Activated CD4-positive, alpha-beta memory T cell treated with anti-CD3 and anti-CD28 coated beads for 36 hours (primary cell): ENCODE measurements at regions not wholly inside any gene's neighbourhood (a gene's known extent, or its start where the extent isn't known, plus 50 kb on each side); places are given as distances from the start of the nearest gene placed in this dataset.

ENCODE experiments used
- CTCF ChIA-PET: fragments of 350-600 bp; sonication (Branson Sonifier 250); formaldehyde crosslinking; loops from one replicate; lab custom pipeline; 2021; ENCODE audit warnings: antibody characterized with exemption, inconsistent platforms; lab: Charles Lee
- POLR2A ChIA-PET: fragments of 350-600 bp; sonication (Branson Sonifier 250); formaldehyde crosslinking; loops from one replicate; lab custom pipeline; 2021; ENCODE audit warnings: antibody characterized with exemption; lab: Charles Lee
- DNase-seq: peaks from one replicate; pipeline ENCODE4 v3.0.0-alpha.2; 2020
- H3K27ac Mint-ChIP-seq: one replicate; pipeline ENCODE4 v1.8.0; 2021; ENCODE audit warnings: mixed read lengths
- H3K27me3 Mint-ChIP-seq: one replicate; pipeline ENCODE4 v1.8.0; 2021; ENCODE audit warnings: mixed read lengths
- H3K36me3 Mint-ChIP-seq: one replicate; pipeline ENCODE4 v1.8.0; 2021; ENCODE audit warnings: mixed read lengths
- H3K4me1 Mint-ChIP-seq: one replicate; pipeline ENCODE4 v1.8.0; 2021; ENCODE audit warnings: low read depth, mixed read lengths
- H3K4me3 Mint-ChIP-seq: one replicate; pipeline ENCODE4 v1.8.0; 2021; ENCODE audit warnings: mild to moderate bottlenecking, mixed read lengths
- H3K9me3 Mint-ChIP-seq: one replicate; pipeline ENCODE4 v1.8.0; 2021; ENCODE audit warnings: mixed read lengths
- intact Hi-C: fragments of 100-400 bp; cut with micrococcal nuclease; formaldehyde crosslinking; loops from one replicate; pipeline ENCODE4 v1.15.1; 2023

DNA sequence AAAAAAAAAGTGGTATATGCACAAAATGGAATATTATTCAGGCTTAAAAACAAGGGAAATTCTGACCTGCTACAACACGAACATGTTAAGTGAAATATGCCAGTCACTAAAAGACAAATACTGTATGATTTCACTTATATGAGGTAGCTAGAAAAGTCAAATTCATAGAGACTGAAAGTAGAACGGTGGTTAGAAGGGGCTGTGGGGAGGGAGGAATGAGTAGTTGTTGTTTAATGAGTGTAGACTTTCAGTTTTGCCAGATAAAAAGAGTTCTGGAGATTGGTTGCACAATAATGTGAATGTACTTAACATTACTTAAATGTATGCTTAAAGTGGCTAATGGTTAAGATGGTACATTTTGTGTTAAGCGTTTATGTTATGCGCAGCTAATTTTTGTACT, 79.5 kb upstream of the IL12B start:
- H3K4me1 Mint-ChIP-seq: peaks cover 53% of the 10 kb centered on the region
- H3K36me3 Mint-ChIP-seq: no peaks in the 10 kb centered on the region
- ChIA-PET CTCF (interaction anchor here (1.0 to 2.1 kb wide), 4 partner anchors 10 to 253 kb away, joined by 3 to 16 read pairs (median 4); no protein-coding TSS in a partner anchor), POLR2A (interaction anchor here (1.0 to 1.7 kb wide), 3 partner anchors 18 to 49 kb away, joined by 3 to 11 read pairs (median 5); no protein-coding TSS in a partner anchor)
- peaks cover 10% of the 10 kb centered on the region for H3K27me3 Mint-ChIP-seq
- H3K9me3 Mint-ChIP-seq: no peaks in the 10 kb centered on the region
- DNase-seq: peak; percentile 58
- no peak overlapping the region for H3K4me3 Mint-ChIP-seq
- H3K27ac Mint-ChIP-seq: no peak overlapping the region
- intact Hi-C loops: loop anchor here (1.0 to 5.0 kb wide), 4 partner anchors 16 to 368 kb away; no protein-coding TSS in a partner anchor

GRCh38 chr5:159410480-159410879, 80.2 kb upstream of the IL12B start:
- intact Hi-C loops: loop anchor here (1.0 to 5.0 kb wide), 4 partner anchors 16 to 367 kb away; no protein-coding TSS in a partner anchor
- Mint-ChIP-seq H3K36me3 (no peaks in the 10 kb centered on the region), H3K27me3 (peaks cover 8% of the 10 kb centered on the region), H3K27ac (no peak overlapping the region), H3K4me3 (no peak overlapping the region), H3K9me3 (no peaks in the 10 kb centered on the region), H3K4me1 (peaks cover 53% of the 10 kb centered on the region)
- CTCF ChIA-PET: interaction anchor here (1.1 to 2.1 kb wide), 2 partner anchors 47 to 253 kb away, joined by 3 to 16 read pairs; no protein-coding TSS in a partner anchor
- POLR2A ChIA-PET: interaction anchor here (1.7 kb wide), 1 partner anchor 48 kb away, joined by 11 read pairs; no protein-coding TSS in a partner anchor
- no peak for DNase-seq

DNA sequence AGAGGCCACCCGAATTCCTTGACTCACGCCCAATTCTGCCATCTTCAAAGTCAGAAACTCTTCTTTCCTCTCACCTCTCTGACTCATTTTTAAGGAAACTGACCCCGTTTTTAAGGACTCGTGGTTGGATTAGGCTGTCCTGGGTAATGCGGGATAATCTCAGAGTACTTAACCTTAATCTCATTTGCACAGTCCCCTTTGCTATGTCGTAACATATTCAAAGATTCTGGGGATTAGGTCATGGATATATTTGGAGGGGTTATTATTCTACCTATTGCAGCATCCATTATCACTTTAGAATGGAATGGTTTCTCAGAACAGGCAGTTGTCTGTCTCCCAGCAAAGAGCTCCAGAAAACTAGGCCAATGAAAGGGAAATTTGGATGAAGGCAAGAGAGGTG, 80.8 kb upstream of the IL12B start:
- Mint-ChIP-seq H3K27ac (peak overlapping the region; percentile 6), H3K27me3 (peaks cover 8% of the 10 kb centered on the region), H3K36me3 (no peaks in the 10 kb centered on the region), H3K4me3 (no peak overlapping the region), H3K4me1 (peaks cover 53% of the 10 kb centered on the region), H3K9me3 (no peaks in the 10 kb centered on the region)
- intact Hi-C loops: loop anchor here (5.0 kb wide), 2 partner anchors 249 to 366 kb away; no protein-coding TSS in a partner anchor
- ChIA-PET POLR2A (interaction anchor here (2.0 to 2.4 kb wide), 2 partner anchors 46 to 70 kb away, joined by 6 to 12 read pairs; no protein-coding TSS in a partner anchor), CTCF (interaction anchor here (1.1 to 2.4 kb wide), 5 partner anchors 16 to 254 kb away, joined by 3 to 16 read pairs (median 6); no protein-coding TSS in a partner anchor)
- no peak for DNase-seq

DNA sequence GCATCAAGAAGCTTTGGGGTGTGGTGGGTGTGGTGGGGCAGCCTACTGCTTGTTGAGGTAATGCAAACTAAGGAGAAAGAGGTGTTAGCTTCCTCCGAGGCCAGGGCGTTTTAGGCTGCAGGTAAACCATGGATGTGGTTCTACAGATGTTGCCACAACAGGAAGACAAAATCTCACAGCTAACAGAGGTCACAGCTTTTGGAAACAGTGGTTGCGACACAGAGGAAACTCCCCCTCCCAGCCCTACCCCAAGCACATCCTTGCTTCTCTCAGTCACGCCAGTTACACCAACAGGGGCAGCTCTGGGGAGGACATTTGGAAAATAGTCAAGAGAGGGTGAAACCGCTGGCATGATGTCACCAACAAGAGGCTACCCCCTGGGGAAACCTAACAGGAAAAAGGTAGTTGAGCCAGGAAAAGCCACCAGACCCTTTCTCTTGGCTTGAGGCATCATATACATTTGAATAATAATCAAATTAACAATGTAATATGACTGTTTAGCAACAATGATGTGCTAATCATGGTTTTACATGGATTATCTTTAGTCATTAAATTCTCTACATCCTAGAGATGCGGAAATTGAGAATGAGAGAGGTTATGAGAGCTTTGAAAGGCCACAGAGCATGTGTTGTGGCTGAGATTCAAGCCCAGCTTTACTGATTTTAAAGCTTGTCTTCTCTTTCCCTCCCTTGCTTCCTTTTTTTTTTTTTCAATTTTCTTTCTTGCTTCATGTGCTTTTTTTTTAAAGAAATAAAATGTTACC, 82.2 kb upstream of the IL12B start:
- Mint-ChIP-seq H3K27me3 (peaks cover 8% of the 10 kb centered on the region), H3K4me3 (no peak overlapping the region), H3K9me3 (no peaks in the 10 kb centered on the region), H3K4me1 (peaks cover 53% of the 10 kb centered on the region), H3K36me3 (no peaks in the 10 kb centered on the region), H3K27ac (peak overlapping the region; percentile 30)
- intact Hi-C loops: loop anchor here (1.0 to 5.0 kb wide), 3 partner anchors 46 to 365 kb away; no protein-coding TSS in a partner anchor
- ChIA-PET POLR2A (interaction anchor here (0.6 to 2.4 kb wide), 5 partner anchors 20 to 71 kb away, joined by 3 to 12 read pairs (median 3); no protein-coding TSS in a partner anchor), CTCF (interaction anchor here (1.1 to 2.4 kb wide), 7 partner anchors 15 to 575 kb away, joined by 3 to 9 read pairs (median 4); no protein-coding TSS in a partner anchor)
- DNase-seq: peak; percentile 84

DNA sequence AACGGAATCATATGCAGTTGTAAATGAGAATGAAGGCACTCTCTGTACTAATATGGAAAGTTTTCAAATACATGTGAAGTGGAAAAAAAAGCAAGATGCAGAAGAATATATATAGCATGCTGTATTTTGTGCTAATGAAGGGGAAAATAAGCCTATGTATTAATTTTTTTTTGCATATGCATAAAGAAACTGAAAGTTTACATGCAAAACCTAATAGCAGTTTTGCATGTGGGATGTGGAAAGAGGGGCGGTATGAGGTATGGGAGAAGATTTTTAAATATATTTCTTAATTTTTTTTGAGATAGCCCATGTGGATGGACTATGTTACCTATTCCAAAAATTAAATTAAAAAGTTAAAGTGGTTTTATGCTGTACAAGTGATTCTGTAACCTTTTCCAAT, 83.7 kb upstream of the IL12B start:
- peaks cover 46% of the 10 kb centered on the region for H3K4me1 Mint-ChIP-seq
- H3K4me3 Mint-ChIP-seq: no peak overlapping the region
- ChIA-PET CTCF (interaction anchor here (1.0 kb wide), 1 partner anchor 257 kb away, joined by 4 read pairs; no protein-coding TSS in a partner anchor), POLR2A (interaction anchor here (0.6 kb wide), 1 partner anchor 223 kb away, joined by 4 read pairs; no protein-coding TSS in a partner anchor)
- intact Hi-C loops: loop anchor here (5.0 kb wide), 2 partner anchors 252 to 363 kb away; no protein-coding TSS in a partner anchor
- no peak for DNase-seq
- no peaks in the 10 kb centered on the region for H3K9me3 Mint-ChIP-seq
- H3K27me3 Mint-ChIP-seq: peaks cover 6% of the 10 kb centered on the region
- H3K27ac Mint-ChIP-seq: no peak overlapping the region
- H3K36me3 Mint-ChIP-seq: no peaks in the 10 kb centered on the region

- no peak overlapping the region for H3K27ac Mint-ChIP-seq
- H3K9me3 Mint-ChIP-seq: no peaks in the 10 kb centered on the region
- peaks cover 6% of the 10 kb centered on the region for H3K27me3 Mint-ChIP-seq
- H3K36me3 Mint-ChIP-seq: no peaks in the 10 kb centered on the region
- DNase-seq: no peak
- intact Hi-C loops: no loop called here
- ChIA-PET CTCF (no interaction called here), POLR2A (no interaction called here)
- H3K4me1 Mint-ChIP-seq: peaks cover 32% of the 10 kb centered on the region
- no peak overlapping the region for H3K4me3 Mint-ChIP-seq
Measured at GRCh38 chr5:159415301-159415937, 85.1 kb upstream of the IL12B start.

- no peak overlapping the region for H3K27ac Mint-ChIP-seq
- peaks cover 22% of the 10 kb centered on the region for H3K4me1 Mint-ChIP-seq
- POLR2A ChIA-PET: no interaction called here
- intact Hi-C loops: no loop called here
- CTCF ChIA-PET: no interaction called here
- no peaks in the 10 kb centered on the region for H3K9me3 Mint-ChIP-seq
- H3K36me3 Mint-ChIP-seq: no peaks in the 10 kb centered on the region
- H3K4me3 Mint-ChIP-seq: no peak overlapping the region
- DNase-seq: no peak
- no peaks in the 10 kb centered on the region for H3K27me3 Mint-ChIP-seq
Measured at GRCh38 chr5:159416438-159416837, 86.2 kb upstream of the IL12B start.

- Mint-ChIP-seq H3K4me1 (peaks cover 15% of the 10 kb centered on the region), H3K27ac (no peak overlapping the region), H3K4me3 (no peak overlapping the region), H3K9me3 (no peaks in the 10 kb centered on the region), H3K36me3 (no peaks in the 10 kb centered on the region), H3K27me3 (no peaks in the 10 kb centered on the region)
- no peak for DNase-seq
- intact Hi-C loops: no loop called here
- POLR2A ChIA-PET: no interaction called here
- CTCF ChIA-PET: no interaction called here
Measured at GRCh38 chr5:159417170-159417569, 86.9 kb upstream of the IL12B start.

DNA sequence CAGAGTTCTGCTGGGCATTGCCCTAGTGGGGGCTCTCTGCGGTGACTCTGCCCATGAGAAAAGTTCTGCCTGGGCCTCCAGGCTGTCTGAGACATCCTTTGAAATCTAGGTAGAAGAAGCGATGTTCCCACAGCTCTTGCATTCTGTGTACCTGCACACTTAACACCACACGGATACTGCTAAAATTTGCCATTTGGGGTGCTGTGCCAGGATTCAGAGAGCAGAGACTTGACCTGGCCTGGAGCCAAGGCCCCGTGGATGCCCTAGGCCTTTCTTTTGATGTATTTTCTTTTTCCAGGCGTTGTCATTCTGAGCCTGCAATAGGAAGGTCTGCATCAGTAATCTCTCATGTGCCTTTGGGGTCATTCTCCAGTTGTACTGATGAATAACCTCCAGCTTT, 89.3 kb upstream of the IL12B start:
- POLR2A ChIA-PET: no interaction called here
- DNase-seq: peak; percentile 24
- intact Hi-C loops: no loop called here
- Mint-ChIP-seq H3K27me3 (no peaks in the 10 kb centered on the region), H3K9me3 (no peaks in the 10 kb centered on the region), H3K4me3 (no peak overlapping the region), H3K27ac (no peak overlapping the region), H3K4me1 (peaks cover 1% of the 10 kb centered on the region), H3K36me3 (no peaks in the 10 kb centered on the region)
- CTCF ChIA-PET: interaction anchor here (1.1 kb wide), 1 partner anchor 568 kb away, joined by 3 read pairs; no protein-coding TSS in a partner anchor

GRCh38 chr5:159420940-159421339, 90.7 kb upstream of the IL12B start:
- H3K27me3 Mint-ChIP-seq: no peaks in the 10 kb centered on the region
- intact Hi-C loops: no loop called here
- ChIA-PET CTCF (interaction anchor here (1.1 kb wide), 1 partner anchor 566 kb away, joined by 3 read pairs; no protein-coding TSS in a partner anchor), POLR2A (no interaction called here)
- H3K27ac Mint-ChIP-seq: no peak overlapping the region
- H3K4me3 Mint-ChIP-seq: no peak overlapping the region
- H3K36me3 Mint-ChIP-seq: no peaks in the 10 kb centered on the region
- no peaks in the 10 kb centered on the region for H3K9me3 Mint-ChIP-seq
- DNase-seq: no peak
- peaks cover 4% of the 10 kb centered on the region for H3K4me1 Mint-ChIP-seq

- Mint-ChIP-seq H3K27ac (no peak overlapping the region), H3K4me1 (peaks cover 16% of the 10 kb centered on the region), H3K27me3 (no peaks in the 10 kb centered on the region), H3K4me3 (no peak overlapping the region), H3K9me3 (no peaks in the 10 kb centered on the region), H3K36me3 (no peaks in the 10 kb centered on the region)
- ChIA-PET CTCF (no interaction called here), POLR2A (no interaction called here)
- DNase-seq: no peak
- intact Hi-C loops: no loop called here
Measured at GRCh38 chr5:159422361-159422760, 92.1 kb upstream of the IL12B start.

- intact Hi-C loops: no loop called here
- H3K27ac Mint-ChIP-seq: no peak overlapping the region
- no peaks in the 10 kb centered on the region for H3K36me3 Mint-ChIP-seq
- H3K9me3 Mint-ChIP-seq: no peaks in the 10 kb centered on the region
- no peak for DNase-seq
- peaks cover 22% of the 10 kb centered on the region for H3K4me1 Mint-ChIP-seq
- no peak overlapping the region for H3K4me3 Mint-ChIP-seq
- ChIA-PET POLR2A (no interaction called here), CTCF (no interaction called here)
- H3K27me3 Mint-ChIP-seq: no peaks in the 10 kb centered on the region
Measured at GRCh38 chr5:159422910-159423309, 92.6 kb upstream of the IL12B start.
